NCI-H146 treated with DMSO at 0.1 percent for 48 hours (cell line): ENCODE measurements at regions not wholly inside any gene's neighbourhood (a gene's known extent, or its start where the extent isn't known, plus 50 kb on each side); places are given as distances from the start of the nearest gene placed in this dataset.

Source experiments
- DNase-seq: peaks from one replicate; lab custom pipeline; 2025; ENCODE audit not compliant: unreplicated experiment; lab: John Stamatoyannopoulos, UW

DNA sequence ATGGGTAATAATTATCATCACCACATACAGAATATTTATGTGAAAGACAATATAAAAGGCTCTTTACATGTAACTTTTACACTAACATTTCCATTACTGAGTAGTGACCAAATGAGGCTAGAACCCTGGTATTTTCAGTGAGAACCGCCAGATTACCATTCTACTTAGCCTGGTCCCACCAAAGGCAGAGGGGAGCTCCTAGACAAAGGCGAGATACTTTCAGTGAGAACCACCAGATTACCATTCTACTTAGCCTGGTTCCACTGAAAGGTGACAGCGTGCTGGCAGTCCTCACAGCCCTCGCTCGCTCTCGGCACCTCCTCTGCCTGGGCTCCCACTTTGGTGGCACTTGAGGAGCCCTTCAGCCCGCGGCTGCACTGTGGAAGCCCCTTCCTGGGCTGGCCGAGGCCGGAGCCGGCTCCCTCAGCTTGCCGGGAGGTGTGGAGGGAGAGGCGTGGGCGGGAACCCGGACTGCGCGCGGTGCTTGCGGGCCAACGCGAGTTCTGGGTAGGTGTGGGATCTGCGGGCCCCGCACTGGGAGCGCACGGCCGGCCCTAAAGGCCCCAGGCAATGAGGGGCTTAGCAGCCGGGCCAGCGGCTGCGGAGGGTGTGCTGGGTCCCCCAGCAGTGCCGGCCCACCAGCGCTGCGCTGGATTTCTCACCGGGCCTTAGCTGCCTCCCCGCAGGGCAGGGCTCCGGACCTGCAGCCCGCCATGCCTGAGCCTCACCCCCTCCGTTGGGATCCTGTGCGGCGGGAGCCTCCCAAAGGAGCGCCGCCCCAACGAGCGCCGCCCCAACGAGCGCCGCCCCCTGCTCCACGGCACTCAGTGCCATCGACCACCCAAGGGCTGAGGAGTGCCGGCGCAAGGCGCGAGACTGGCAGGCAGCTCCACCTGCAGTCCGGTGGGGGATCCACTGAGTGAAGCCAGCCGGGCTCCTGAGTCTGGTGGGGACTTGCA, 1276.1 kb downstream of the PCDH7 start:
- DNase-seq = peak; percentile 69

DNA sequence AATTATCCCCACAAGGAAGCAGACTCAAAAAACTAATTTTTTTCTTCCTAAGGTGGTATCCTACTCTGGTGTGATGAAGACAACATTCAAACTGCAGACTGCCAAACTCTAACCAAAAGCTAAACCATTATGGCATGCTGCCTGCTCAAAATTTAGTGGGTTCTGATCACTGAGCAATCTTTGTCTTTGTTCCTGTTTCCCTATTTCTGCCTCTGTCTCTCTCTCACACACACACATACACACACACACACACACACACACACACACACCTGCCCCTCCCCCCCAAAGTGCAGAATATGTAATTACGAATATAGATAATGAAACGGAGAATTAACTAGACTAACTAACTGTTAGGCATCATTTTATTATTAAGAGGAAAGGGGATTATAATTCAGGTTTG, 1278.6 kb downstream of the PCDH7 start:
- DNase-seq = peak; percentile 34

DNA sequence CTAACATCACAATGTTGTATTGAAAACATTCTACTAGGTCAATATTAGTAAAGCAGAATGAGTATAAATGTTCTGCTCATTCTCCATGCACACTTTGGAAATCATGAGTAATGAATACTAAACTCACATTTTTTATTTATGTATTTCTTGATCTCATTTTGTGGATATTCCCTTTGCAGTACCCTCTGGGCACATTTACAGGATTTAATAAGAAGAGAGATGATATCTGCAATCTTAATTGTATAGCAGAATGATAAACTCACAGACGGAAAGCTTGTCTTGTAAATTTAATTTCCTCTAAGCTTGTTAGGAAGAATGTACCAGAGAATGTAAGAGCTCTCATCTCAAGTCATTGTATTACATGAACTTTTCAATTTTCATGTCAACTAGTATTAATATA, 1279.7 kb downstream of the PCDH7 start:
- DNase-seq = no peak

DNA sequence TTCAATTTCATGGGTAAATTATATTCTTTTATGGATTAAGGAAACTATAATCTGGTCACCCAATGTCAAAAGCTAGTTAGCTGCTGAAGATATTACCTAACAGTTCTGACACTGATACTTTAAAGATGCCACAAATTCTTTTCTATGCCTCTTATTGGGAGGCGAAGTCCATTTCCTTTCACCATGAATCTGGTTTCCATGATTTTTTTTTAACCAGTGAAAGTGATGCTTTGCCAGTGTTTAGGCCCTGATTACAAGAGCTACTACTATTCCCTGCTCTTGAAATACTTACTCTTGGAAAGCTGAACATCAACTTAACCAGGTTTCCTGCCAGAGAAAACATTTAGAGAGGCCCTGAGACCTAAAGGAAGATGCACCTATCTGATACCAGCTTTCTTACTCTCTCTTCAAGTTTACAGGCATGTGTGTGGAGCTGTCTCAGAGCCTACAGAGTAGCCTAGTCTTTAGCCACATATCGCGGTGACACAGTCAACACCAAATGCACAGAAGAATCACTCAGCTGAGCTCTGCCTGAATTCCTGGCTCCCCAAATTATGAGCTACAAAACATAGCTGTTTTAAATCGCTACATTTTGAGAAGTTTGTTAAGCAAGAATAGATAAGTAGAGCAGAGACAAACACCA, 1280.8 kb downstream of the PCDH7 start:
- no peak for DNase-seq

DNA sequence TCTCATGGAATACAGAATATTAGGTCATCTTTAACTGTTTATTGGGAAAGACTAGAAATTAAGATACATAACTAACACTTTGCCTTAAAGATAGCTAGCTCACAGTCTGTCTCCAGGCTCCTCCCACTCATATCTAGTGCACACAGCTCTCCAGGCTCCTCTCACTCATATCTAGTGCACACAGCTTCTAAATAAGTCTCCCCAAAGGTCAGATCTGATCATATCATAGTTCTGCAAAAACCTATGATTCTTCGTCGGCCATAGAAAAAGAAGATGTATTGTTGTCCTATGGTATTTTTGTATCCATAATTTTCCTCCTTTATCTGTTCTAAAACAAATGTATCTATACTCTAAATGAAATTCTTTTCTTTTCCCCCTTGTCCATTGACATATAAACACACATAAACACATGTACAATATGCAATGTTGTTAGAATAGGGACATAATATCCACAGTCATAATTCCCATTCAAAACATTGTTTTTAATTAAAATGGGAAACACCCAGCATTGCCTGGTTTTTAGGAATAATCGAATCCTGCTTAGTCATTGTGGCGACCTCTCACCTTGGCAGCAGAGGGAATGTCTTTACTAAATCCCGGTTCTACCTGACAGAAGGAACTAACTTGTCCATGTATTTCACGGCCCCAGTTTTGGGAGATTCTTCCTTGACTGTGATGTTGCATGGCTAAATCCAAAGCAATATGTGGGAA, 1282.0 kb downstream of the PCDH7 start:
- no peak for DNase-seq

DNA sequence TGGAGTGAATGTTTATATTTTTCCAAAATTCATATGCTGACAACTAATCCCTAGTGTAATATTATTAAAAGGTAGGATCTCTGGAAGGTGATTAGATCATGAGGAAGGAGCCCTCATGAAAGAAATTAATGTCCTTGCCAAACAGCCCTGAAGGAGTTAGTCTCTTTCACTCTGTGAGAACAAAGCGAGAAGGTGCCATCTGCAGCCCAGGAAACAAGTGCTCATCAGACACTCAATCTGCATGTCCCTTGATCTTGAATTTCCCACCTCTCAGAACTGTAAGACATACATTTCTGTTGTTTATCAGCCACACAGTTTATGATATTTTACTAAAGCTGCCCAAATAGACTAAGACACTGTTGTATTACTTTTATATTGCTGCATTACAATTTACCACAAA, 1283.4 kb downstream of the PCDH7 start:
- no peak for DNase-seq

DNA sequence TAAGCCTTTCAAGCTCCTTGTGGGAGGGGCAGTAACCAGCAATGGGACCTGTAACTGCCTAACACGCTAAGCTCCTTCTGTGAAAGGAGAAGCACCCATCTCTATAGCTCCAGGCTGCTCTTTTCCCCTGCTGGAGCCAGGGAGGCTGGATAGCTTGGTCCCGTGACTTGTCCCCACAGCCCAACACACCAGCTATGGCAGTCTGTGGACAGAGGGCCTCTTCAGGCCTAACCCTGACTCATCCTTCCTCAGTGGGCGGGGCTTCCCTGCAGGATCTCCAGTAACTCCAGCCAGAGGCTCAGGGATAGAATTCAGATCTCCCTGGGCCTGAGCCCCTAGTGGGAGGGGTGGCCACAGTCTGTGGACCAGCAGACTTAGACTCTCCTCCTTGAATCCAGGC, 1290.1 kb downstream of the PCDH7 start:
- DNase-seq = no peak

DNA sequence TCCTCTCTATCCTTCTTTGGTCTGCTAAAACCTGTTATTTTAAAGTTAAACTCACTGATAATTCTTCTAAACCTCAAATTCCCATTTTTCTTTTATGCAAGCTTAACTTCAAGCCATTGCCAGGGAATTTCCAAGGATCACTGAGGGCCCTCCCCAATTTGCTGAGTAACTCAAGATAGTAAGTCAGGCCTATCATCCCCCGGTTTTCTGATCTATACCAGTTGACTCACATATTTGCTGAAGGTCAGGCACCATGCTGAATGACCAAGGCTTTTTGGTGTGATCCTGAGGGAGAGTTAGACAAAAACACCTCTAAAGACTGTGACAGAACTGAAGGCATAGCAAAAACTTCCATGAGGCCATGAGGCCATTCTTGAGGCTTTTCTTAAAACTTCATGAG, 1301.9 kb downstream of the PCDH7 start:
- no peak for DNase-seq

DNA sequence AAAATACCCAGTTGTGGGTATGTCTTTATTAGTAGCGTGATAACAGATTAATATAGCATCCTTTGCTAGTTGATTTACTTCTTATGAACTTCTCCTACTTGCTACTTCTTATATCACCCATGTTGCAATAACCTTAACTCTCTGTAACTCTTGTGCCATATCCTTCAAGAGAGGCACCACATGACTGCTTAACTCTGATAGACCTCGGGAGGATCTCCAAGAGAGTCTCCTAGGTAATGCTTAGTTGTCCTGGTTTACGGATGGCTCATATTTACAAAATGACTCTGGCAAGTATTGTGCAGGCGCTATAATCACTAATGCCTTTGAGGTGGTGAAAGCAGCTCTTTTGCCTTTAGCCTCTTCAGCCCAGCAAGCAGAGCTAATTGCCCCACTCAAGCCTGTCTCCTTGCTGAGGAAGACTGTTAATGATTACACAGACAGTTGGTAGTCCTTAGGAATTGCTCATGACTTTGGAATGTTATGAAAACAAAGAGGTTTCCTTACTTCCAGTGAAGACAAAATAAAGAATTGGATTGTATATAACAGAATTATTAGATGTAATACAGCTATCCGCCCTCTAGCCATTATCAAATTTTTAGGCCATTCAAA, 1305.8 kb downstream of the PCDH7 start:
- DNase-seq = no peak

DNA sequence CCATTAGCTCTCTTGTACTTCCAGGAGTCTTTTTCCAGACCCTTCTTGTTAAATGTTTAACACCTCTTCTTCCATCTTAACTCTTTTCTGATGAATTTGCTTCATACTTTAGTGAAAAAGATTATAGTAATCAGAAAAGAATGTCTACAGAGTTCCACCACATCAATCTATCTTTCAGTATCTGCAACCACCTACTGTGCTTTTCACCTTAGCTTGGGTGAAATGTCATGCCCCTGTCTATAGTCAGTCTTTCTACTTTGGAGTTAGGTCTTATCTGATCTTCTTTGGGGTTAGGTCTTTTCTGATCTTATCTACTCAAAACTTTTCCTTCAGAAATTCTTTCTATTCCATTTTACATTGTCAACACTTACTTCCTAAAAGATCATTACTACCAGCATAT, 1310.2 kb downstream of the PCDH7 start:
- no peak for DNase-seq

DNA sequence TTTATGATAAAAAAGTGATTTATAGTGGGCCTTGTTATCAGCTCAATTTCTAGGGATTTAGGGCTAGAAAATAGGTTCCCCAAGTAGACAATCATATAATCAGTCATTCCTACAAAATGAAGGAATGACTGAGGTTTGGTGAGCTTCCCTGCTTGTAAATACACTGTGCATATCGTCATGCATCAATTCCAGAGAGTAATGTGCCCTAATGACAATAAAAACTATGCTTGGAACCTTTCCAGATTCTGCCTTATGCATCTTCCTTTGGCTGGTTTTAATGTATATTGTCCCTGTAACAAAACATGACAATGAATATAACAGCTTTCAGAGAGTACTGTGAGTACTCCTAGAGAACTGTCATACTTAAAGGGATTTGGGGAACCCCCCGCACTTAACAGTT, 1310.9 kb downstream of the PCDH7 start:
- DNase-seq = no peak

DNA sequence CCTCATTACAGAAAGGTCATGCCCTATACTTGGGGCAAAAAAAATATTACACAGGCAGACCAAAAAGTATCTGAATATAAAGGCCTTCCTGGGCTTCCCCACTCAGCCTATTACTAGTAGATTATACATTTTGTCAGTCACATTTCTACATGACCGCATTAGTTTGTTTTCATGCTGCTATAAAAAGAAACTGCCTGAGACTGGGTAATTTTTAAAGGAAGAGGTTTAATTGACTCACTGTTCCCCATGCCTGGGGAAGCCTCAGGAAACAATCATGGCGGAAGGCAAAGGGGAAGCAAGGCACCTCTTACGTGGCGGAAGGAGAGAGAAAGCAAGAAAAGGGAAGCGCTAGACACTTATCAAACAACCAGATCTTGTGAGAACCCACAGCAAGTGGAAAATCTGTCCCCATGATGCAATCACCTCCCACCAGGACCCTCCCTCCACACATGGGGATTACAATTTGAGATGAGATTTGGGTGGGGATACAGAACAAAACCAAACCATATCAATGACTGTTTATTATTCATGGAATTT, 1312.0 kb downstream of the PCDH7 start:
- DNase-seq = no peak

DNA sequence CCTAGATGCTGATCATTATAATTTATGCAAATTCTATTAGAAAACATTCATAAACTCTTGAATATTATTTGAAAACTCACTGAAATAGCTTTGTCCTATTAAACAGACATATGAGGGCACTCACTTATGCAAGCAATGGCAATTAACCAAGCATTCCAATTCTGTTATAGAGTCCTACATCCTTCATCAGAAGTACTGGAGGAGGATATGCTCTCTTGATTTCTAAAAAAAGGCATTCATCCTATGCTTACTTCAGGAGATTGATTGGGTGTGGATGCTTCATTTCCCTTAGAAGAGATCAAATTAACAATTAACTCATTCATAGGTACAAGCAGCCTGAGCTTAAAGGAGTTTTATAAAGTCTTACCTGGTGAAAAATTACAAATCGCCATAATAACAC, 1317.2 kb downstream of the PCDH7 start:
- DNase-seq = no peak

DNA sequence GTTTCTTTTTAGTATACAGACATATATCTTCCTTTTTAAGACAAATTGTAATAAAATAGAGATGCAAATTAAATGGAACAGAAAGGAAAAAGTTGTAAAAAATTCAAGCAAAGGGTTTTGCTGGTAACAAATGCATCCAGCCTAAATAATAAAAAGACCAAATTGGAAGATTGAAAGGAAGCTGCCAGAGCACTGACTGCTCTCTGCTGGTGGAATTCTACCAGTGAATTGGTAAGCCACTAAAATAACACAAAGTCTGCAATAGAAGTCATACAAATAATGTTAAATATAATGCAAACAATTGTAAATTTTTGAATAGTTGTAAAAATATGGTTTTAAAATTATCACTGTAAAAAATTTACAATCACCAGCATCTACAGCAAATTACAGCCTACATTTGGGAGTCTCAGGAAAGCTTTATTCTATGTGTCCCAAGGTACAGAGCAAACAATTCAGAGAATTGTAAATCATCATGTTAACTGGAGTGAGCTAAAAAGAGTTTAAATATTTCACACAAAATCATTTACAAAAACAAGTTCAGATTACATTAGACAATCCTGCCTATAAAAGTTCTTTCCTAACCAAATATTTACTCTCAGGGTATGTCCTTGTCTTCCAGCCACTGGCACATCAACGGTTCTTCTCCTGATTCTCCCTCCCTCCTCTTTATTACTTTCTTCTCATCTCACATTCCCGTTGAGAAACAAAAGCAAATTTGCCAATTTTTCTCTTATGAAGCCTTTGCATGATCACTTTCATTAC, 1322.5 kb downstream of the PCDH7 start:
- no peak for DNase-seq

DNA sequence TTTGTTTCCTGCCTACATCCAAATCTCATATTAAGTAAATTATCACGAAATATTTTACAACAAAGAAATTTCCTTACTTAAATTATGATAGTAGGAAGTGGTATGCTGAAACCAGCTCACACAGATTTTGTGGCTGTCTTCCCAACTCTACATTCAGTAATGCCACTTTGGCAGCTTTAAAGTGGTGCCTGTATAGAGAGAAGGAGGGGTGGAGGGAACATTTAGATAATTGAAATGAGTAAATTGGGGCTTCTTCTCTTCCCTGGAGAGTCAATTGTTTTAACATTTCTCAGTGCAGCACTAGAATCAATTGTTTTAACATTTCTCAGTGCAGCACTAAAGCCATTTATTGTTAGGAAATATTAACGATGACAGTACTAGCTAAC, 1323.1 kb downstream of the PCDH7 start:
- no peak for DNase-seq

DNA sequence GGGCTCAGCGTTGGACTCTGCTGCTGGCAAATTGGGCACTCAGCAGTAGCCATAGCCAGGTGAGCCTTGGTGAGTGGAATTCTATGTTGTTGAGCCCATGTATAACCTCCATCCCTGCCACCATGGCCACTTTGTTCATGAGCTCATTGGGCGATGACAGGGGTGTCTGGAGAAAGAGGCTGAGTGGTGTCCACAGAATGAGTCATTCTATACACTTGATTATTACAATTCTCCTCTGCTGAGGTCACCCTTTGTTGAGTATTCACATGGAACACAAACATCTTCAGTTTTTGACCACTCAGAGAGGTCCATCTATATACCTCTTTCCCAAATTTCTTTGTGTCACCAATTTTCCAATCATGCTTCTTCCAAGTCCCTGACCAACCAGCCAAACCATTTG, 1341.7 kb downstream of the PCDH7 start:
- DNase-seq = no peak

DNA sequence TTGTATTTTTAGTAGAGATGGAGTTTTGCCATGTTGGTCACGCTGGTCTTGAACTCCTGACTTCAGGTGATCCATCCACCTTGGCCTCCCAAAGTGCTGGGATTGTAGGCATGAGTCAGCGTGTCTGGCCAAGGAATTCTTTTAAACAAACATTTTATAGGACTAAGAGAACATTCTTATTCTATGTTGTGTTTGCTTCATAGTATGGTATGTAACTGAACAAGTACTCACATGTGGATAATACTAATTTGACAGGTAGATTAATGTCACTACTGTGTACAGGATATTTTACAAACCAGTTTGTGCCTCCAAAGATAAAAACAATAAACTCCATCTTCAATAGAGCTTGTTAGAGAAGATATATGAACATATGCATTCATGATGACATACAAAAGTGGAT, 1353.4 kb downstream of the PCDH7 start:
- DNase-seq = no peak

DNA sequence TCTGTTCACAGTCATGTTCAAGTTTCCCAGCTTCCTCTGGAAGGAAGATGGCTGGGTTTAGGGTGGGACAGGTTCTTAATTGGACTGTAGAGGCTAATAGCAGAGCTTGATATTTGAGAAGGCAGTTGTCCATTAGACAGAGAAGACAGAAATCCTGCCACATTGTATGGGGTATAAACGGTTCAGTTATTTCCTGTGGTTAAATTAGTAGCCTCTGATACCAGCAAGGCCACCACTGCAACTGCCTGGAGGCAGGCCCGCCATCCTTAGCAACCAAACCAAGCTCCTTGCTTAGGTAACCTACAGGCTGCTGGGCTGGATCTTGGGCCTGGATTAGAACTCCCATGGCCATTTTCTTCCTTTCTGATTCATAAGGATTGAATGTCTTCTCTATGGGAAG, 1367.0 kb downstream of the PCDH7 start:
- no peak for DNase-seq

DNA sequence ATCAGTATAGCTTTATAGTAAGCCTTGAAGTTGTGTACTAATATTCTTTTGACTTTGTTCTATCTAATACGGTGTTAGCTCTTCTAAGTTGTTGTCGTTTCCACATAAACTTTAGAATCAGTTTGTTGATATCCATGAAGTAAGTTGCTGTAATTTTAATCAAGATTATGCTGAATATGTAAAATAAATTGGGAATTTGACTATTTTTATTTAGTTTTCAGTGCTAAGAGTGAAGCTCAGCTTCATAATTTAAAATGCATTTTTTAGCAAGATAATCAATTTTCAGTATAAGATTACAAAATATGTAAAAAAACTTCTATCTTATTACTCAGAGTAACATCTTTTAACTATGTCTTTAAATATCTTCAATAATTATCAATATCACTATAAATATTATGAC, 1374.8 kb downstream of the PCDH7 start:
- no peak for DNase-seq

DNA sequence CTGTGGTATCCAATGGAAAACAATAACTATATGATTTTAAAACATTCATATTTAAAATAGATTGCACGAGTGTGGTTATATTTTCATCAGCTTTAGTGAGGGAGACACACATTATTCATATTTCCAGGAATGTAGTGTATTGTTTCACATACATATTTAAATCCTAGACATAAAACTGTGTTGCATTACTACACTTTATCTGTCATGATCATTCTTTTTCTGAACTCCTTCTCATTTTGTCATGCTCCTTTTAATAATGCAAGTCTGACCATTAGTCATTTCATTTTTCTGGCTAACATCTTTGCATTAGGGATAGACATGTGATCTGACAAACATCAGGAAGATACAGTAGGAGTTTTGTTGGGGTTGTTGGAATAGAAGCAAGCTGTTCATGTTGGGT, 1382.7 kb downstream of the PCDH7 start:
- no peak for DNase-seq

DNA sequence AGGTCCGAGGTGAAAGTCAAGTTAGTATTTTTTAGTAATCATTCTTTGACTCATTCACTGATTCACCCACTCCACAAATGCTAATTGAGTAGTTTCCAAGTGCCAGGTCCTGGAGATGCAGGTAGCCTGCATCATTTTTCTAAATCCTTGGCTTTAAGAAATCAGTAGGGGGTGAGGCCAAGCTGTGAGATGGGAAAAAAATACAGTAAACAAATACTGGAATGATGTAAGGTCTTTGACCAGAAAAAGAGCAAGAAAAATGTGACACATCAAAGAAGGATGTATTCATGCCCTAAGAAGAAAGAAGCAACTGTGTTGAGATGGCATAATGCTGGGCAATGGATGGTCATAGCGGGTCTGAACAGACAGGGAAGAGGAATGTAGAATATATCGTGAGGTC, 1386.6 kb downstream of the PCDH7 start:
- DNase-seq = no peak
